ENCODE measurements at regions not wholly inside any gene's neighbourhood (a gene's known extent, or its start where the extent isn't known, plus 50 kb on each side); places are given as distances from the start of the nearest gene placed in this dataset.

DNA sequence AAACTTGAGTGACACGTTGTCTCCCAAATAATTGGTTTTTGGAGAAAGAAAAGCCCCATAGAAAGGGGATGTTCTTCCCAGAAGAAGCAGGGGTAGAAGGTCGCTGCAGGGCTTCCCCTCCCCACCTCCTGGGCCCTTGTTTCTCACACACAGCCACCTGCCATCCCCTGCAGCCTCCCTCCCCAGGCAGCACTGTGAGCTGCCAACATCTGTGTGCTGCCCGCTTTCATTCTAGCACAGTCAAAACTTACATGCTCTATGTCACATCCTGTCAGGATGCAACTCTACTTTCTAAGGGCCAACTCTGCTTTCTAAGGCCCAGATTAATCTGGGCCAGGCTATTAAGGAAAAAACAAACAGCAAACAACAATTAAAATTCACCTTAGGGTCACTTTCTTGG lies 309.4 kb upstream of the ZC3H12C start:
- TF ChIP-seq EP300 (IDR thresholded peaks at IDR 0.05) (no peak), POLR2A (IDR thresholded peaks at IDR 0.05) (no peak)
- TF ChIP-seq, protein P1, sequence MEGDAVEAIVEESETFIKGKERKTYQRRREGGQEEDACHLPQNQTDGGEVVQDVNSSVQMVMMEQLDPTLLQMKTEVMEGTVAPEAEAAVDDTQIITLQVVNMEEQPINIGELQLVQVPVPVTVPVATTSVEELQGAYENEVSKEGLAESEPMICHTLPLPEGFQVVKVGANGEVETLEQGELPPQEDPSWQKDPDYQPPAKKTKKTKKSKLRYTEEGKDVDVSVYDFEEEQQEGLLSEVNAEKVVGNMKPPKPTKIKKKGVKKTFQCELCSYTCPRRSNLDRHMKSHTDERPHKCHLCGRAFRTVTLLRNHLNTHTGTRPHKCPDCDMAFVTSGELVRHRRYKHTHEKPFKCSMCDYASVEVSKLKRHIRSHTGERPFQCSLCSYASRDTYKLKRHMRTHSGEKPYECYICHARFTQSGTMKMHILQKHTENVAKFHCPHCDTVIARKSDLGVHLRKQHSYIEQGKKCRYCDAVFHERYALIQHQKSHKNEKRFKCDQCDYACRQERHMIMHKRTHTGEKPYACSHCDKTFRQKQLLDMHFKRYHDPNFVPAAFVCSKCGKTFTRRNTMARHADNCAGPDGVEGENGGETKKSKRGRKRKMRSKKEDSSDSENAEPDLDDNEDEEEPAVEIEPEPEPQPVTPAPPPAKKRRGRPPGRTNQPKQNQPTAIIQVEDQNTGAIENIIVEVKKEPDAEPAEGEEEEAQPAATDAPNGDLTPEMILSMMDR (IDR thresholded peaks at IDR 0.05) = no peak
- Histone ChIP-seq H3K4me3 (no peak overlapping the region), H3K27ac (no peak overlapping the region), H3K4me1 (ENCODE audit: insufficient read depth) (no peaks in the 10 kb centered on the region), H3K36me3 (no peaks in the 10 kb centered on the region), H3K27me3 (no peaks in the 10 kb centered on the region), H3K9me3 (no peaks in the 10 kb centered on the region)
- WGBS, 3 donors = 61 to 72% (median 62%) methylated on average over 3 of the region's 3 CpGs
- intact Hi-C loops (cut with DNase I) = no loop called here
- DNase-seq = no peak

DNA sequence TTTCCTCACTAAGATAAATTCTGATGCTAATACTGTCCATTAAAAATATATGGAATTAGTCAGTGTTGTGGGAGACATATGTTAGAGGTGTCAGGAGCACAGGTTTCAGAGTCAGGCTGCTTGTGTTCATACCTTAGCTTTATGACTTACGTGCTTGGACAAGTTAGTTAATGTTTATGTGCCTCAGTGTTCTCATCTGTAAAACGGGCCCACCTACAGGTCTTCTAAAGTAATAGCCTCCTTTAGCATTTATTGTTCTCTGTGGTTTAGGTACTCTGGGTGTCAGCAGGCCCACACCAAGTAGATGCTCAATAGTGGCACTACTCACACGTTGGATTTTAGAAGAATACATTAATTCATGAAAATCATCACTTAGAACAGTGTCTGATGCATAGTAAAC lies 308.7 kb upstream of the ZC3H12C start:
- Histone ChIP-seq H3K36me3 (no peaks in the 10 kb centered on the region), H3K27me3 (no peaks in the 10 kb centered on the region), H3K9me3 (no peaks in the 10 kb centered on the region), H3K4me3 (no peak overlapping the region), H3K4me1 (ENCODE audit: insufficient read depth) (no peaks in the 10 kb centered on the region), H3K27ac (no peak overlapping the region)
- TF ChIP-seq POLR2A (IDR thresholded peaks at IDR 0.05) (no peak), EP300 (IDR thresholded peaks at IDR 0.05) (no peak)
- TF ChIP-seq, protein P1 (IDR thresholded peaks at IDR 0.05) = no peak
- 72 to 82% (median 81%) methylated on average over 3 of the region's 3 CpGs for WGBS, 3 donors
- no peak for DNase-seq
- intact Hi-C loops (cut with DNase I) = no loop called here

DNA sequence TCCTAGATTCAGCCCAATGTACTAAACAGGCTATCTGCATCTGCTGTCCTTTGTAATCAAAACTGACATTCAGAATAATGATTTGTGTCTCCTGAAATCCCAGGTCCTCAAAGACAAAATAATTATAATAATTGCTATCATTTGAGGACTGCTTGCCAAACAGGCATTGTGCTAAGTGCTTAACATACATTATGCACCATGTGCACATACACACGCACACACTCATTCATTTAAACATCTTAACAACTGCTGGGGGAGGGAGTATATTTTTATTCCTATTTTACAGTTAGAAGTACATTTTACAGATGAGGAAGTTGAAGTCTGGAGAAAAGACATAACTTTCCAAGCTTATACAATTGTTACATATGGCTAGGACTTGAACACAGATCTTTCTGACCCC lies 308.0 kb upstream of the ZC3H12C start:
- 72 to 88% (median 87%) methylated on average over 1 of the region's 1 CpG for WGBS, 3 donors
- intact Hi-C loops (cut with DNase I) = no loop called here
- no peak overlapping the region for H3K4me3 ChIP-seq
- no peak overlapping the region for H3K27ac ChIP-seq
- H3K36me3 ChIP-seq = no peaks in the 10 kb centered on the region
- TF ChIP-seq EP300 (IDR thresholded peaks at IDR 0.05) (no peak), POLR2A (IDR thresholded peaks at IDR 0.05) (no peak)
- H3K9me3 ChIP-seq = no peaks in the 10 kb centered on the region
- no peaks in the 10 kb centered on the region for H3K27me3 ChIP-seq
- DNase-seq = no peak
- H3K4me1 ChIP-seq (ENCODE audit: insufficient read depth) = no peaks in the 10 kb centered on the region

DNA sequence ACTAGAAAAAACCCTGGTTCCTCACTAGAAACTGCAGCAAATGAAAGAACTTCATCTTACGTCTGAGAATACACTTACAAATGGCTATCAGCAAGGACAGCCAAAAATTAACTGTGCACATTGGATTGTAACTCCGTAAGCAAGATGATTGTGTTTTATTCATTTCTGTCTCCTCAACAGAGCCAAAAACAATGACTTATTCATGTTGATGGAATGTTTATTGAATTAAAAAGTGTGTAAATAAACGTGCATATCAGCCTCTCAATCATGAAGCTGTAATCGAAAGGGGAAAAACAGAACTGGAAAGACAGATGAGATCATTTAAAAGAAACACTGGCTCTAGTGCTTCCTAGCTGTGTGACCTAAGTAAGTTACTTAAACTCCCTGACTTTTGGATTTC lies 307.5 kb upstream of the ZC3H12C start:
- WGBS, 3 donors = 23 to 30% (median 28%) methylated on average over 4 of the region's 4 CpGs
- DNase-seq = no peak

DNA sequence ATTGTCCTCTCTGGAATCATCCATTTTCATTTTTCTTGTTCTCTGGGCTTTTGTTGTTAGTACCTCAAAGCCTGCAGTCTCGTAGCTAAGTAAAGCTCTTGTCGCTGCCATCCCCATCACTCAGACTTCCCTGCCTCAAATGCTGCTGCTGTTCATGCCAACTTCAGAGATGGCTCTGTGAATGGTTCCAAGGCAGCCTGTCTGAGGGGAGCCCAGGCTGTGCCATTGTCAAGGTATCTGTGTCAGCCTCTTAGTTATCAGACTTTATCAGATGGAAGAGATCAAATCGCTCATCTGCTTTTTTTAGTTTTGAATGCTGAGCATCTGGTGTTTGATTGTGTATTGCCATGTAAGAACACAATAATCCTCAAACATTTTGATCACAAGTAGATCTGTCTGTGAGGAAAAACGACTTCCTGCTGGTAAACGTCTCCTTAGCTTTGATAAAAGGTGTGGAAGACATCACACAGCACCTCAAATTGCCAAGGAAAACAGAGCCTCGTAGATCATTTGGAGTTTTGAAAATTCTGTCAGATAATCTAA lies 304.2 kb upstream of the ZC3H12C start:
- intact Hi-C loops (cut with DNase I) = no loop called here
- Histone ChIP-seq H3K27me3 (no peaks in the 10 kb centered on the region), H3K9me3 (no peaks in the 10 kb centered on the region), H3K4me1 (ENCODE audit: insufficient read depth) (no peaks in the 10 kb centered on the region), H3K4me3 (no peak overlapping the region), H3K27ac (no peak overlapping the region), H3K36me3 (no peaks in the 10 kb centered on the region)
- DNase-seq = no peak
- TF ChIP-seq, protein P1 (IDR thresholded peaks at IDR 0.05) = no peak
- no peak for TF ChIP-seq POLR2A (IDR thresholded peaks at IDR 0.05)
- TF ChIP-seq EP300 (IDR thresholded peaks at IDR 0.05) = no peak
- WGBS, 3 donors = 52 to 66% (median 56%) methylated on average over 6 of the region's 6 CpGs

More for the DNA sequence above, 307.5 kb upstream of the ZC3H12C start:
- H3K4me3 ChIP-seq = no peak overlapping the region
- H3K27ac ChIP-seq = no peak overlapping the region
- no peaks in the 10 kb centered on the region for H3K9me3 ChIP-seq
- H3K27me3 ChIP-seq = no peaks in the 10 kb centered on the region
- TF ChIP-seq POLR2A (IDR thresholded peaks at IDR 0.05) (no peak), EP300 (IDR thresholded peaks at IDR 0.05) (no peak)
- TF ChIP-seq, protein P1 (IDR thresholded peaks at IDR 0.05) = no peak
- H3K4me1 ChIP-seq (ENCODE audit: insufficient read depth) = no peaks in the 10 kb centered on the region
- H3K36me3 ChIP-seq = no peaks in the 10 kb centered on the region
- intact Hi-C loops (cut with DNase I) = no loop called here

Data from ovary (tissue), 7 donors.